ENCODE measurements at regions not wholly inside any gene's neighbourhood (a gene's known extent, or its start where the extent isn't known, plus 50 kb on each side); places are given as distances from the start of the nearest gene placed in this dataset.

GRCh38 chr15:58331560-58331912 lies 100.3 kb upstream of the LIPC start:
- no peak for TF ChIP-seq PRDM15 (CRISPR knock-in tag; IDR thresholded peaks at IDR 0.05)
- TF ChIP-seq POLR2A (IDR thresholded peaks at IDR 0.05; ENCODE audit: low read depth, low read length), result no peak
- no peak for TF ChIP-seq YBX1 (IDR thresholded peaks at IDR 0.05)
- TF ChIP-seq PAX5 (IDR thresholded peaks at IDR 0.05; ENCODE audit: borderline replicate concordance, low read depth, low read length), result no peak
- no peak for TF ChIP-seq POLR2AphosphoS5 (IDR thresholded peaks at IDR 0.05; ENCODE audit: low read length)
- TF ChIP-seq SMC3 (IDR thresholded peaks at IDR 0.05; ENCODE audit: borderline replicate concordance, low read length), result no peak
- no peak for TF ChIP-seq EZH2 (IDR thresholded peaks at IDR 0.05; ENCODE audit: borderline replicate concordance, control insufficient read depth, low read depth, low read length)
- TF ChIP-seq NFYB (IDR thresholded peaks at IDR 0.05; ENCODE audit: insufficient read depth, low read depth, low read length), result no peak
- TF ChIP-seq CTCF (IDR thresholded peaks at IDR 0.05 in 2 of 3, conservative IDR thresholded peaks at IDR 0.05 in 1 of 3; ENCODE audit: control insufficient read depth in 2 of 3, extremely low read depth in 1 of 3, insufficient read depth in 1 of 3, low read depth in 3 of 3, low read length in 3 of 3), result no peak
- TF ChIP-seq CHD2 (IDR thresholded peaks at IDR 0.05; ENCODE audit: borderline replicate concordance, low read depth, low read length), result no peak
- TF ChIP-seq HCFC1 (IDR thresholded peaks at IDR 0.05; ENCODE audit: low read length), result no peak
- no peak for TF ChIP-seq YY1 (IDR thresholded peaks at IDR 0.05; ENCODE audit: low read depth, low read length)
- no peak for TF ChIP-seq BACH1 (IDR thresholded peaks at IDR 0.05; ENCODE audit: borderline replicate concordance)
